HPDE6-E6E7 (cell line): ENCODE measurements at regions not wholly inside any gene's neighbourhood (a gene's known extent, or its start where the extent isn't known, plus 50 kb on each side); places are given as distances from the start of the nearest gene placed in this dataset.
"Not testable (repeated sequence)": the region's sequence is repeated elsewhere in the genome, so short reads cannot be mapped to it uniquely, and the experiment has no call there.

Experiments used
- DNase-seq: peaks from one replicate; pipeline ENCODE4 v3.0.0; 2011; ENCODE audit warnings: missing footprints; ENCODE audit errors: extremely low spot score

DNA sequence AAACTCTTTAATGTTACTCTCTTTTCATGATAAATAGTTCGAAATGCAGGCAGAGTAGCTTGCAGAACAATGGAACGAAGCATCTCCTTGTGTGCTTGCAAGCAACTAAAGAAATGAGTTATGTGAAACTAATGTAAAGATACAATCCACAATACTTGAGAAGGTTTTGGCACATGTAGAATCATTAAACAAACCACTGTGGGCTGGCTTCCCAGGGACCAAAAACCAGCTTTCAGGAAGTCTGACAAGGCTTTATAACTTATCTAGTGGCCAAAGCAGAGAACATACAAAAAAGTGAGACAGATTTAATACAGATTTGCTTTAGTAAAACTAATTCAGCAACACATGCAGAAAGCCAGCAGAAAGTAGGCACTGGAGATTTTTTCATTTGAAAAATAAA lies 1673.8 kb upstream of the AGA start:
- DNase-seq: no peak

DNA sequence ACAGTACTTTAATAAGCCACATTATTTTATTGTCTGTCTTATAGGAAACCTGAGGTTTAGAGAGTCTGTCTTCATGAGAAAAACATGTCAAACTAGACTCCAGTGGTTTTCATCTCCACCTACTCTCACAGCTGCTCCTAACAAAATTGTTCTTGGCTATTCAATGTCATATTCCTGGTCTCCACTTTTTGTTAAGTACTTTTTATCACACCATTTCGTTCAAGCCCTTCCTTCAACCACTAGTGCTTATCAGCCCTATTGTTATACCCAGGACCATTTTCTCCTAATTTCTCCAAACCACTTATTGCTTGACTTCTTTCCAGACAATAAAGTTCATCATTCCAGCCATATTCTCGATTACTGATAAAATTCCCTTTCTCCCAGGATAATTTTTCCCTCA lies 1674.3 kb upstream of the AGA start:
- DNase-seq: no peak

DNA sequence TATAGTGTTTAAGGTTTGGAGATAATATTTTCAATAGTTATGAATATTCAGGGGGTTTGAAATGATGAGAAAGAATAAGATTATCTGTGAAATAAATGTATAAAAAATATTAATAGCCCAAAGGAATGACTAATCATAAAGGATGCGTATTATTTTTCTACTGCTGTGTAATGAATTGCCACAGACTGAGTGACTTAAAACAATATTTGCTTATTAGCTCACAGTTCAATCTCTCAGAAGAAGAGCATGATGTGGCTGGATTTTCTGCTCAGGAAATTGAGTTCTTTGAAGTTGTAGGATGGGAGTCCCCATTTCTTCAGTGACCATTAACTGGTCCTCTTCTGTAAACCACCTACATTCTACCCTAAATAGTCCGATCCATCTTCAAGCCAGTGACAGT lies 1680.8 kb upstream of the AGA start:
- no peak for DNase-seq

DNA sequence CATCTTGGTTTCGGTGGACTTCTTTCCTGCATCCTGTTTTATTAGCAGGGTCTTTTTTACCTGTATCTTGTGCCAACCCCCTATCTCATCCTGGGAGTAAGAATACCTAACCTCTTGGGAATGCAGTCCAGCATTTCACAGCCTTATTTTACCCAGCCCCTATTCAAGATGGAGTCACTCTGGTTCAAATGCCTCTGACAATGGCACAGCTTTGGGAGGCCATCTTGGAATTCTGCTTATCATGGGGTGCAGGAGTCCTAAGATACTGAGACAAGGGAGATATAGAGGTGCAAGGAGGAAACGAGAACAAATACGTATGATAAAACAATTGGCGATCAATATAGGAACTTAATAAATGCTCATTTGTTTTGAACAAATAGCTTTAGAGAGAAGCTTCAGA lies 1682.2 kb upstream of the AGA start:
- no peak for DNase-seq

DNA sequence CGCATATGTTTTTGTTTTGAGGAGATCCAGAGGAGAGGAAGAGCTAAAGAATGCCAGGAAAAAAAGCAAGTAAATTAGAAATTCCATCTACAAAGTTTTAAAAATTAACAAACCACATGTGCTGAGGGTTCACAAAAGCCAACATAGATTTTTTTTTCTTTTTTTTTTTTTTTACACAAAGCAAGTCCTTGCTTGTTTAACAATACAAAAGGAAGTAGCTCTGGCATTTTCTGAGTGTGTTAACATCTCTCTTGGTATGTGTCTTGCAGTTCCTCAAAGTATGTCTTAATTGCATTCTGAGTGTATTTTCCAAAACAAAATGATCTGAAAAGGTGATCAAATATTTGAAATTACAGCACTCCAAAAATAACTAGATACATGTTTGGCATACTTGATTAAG lies 1682.7 kb upstream of the AGA start:
- DNase-seq: peak; percentile 25

DNA sequence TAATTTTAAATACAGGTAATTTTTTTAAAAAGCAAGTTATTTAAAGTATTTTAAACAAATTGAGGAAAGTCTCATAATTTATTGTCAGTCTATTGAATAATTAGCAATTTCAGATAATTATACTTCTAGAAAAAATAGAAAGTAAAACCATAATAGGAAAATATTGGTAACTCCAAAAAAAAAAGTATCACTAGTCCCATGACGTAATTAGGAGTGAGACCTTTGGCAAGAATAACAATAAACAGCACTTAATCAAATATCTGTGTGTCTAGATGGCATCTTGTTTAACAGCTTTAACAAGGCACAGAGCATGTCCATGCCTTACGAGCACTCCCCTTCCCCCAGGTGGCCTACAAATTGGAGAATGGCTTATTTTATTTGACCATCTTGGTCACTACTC lies 1683.6 kb upstream of the AGA start:
- DNase-seq: no peak

DNA sequence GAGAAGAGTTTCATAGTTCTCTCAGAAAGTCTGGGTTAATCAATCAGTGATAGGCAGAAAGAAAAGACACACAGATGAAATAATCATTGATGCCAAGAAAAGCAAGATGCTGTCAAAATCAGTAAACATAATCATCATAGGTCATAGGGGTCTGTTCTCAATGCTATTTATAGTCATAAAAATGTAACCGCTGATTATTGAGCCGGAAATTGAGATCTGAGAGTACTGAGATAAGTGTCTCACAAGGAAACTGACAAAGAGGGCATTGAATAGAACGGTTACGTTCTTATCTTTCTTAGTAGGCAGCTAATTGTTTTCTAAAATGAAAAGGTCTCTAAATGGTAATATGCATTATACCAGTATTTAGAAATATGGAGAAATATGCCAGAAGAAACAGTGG lies 1686.1 kb upstream of the AGA start:
- DNase-seq: no peak

DNA sequence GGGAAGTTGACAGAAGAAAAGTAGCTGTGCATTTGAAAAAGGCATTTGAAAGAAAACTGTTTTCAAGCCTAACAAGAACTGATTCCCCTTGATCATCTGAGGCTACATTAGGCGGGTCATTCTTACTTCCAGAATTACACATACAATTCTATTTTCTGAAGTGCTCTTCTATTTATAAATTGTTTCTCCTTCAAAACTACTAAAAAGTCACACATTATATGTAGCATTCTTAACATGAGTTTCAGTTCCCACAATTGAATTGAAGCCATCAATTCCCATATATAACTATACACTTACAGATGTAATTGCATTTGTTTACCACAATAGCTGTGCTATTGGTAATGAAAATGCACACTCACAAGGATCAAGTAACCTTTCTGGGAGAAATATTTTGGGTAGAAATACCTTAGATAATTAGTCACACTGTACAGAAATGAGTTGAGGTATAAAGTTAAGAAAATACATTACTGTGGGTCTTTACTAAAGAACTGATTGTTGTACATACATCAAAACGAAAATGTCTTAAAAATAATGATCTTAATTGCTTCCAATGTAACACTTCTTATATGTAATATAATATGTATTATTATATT lies 1688.0 kb upstream of the AGA start:
- DNase-seq: no peak

DNA sequence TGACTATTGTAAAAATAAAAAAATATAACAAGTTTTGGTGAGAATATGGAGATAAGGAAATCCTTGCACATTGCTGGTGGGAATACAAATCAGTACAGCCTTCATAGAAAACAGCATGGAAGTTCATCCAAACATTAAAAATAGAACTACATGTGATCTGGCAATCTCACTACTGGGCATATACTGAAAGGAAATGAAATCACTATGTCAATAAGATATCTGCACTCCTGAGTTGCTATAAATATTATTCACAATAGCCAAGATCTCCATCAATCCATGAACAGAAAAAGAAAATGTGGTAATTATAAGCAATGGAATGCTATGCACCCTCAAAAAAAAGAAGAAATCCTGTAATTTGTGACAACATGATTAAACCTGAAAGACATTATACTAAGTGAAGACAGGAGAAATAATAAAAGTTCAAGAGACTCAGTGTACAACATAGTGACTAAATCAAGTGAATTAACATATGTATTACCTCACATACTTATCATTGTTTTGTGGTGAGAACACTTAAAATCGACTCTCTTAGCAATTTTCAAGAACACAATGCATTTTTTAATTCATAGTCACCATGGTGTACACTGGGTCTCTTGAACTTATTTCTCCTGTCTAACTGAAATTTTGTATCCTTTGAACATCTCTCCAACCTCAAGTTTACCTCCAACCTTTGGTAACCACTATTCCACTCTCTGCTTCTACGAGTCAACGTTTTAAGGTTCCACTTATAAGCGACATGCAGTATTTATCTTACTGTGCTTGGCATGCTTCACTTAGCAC lies 1703.7 kb upstream of the AGA start:
- no peak for DNase-seq

DNA sequence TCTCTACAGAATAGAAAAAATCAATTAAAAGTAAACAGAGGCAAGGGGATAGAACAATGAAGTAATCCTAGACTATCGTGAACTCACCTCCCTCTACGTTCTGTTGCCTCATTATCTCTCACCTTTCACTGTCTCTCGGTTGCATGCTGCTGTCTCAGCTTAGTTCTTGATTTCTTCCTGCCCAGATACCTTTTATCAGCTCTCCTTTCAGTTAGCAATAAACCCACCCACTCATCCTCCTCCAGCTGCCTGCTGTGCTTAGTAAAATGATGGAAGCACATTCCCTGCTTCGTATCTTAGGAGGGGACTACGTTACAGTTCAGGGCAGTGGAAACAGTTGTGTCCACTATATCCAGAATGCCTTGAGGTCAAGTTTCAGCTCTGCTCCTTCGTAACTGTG lies 1709.5 kb upstream of the AGA start:
- DNase-seq: no peak

DNA sequence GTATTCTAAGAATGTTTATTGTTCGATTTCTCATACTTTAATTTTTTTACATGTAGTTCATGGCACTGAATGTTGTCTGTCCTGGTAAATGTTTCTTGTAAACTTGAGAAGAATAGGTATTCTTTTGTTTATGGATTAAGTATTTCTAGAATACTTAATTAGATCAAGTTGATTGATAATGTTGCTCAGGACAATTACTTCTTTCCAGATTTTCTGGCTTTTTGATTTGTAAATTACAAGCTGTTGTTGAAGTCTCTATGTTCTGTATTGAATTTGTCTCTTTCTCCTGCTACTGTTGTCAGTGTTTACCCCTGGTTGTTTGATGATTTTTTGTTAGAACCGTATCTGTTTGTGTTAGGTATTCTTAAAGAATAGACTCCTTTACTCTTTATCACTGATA lies 1720.9 kb upstream of the AGA start:
- no peak for DNase-seq

DNA sequence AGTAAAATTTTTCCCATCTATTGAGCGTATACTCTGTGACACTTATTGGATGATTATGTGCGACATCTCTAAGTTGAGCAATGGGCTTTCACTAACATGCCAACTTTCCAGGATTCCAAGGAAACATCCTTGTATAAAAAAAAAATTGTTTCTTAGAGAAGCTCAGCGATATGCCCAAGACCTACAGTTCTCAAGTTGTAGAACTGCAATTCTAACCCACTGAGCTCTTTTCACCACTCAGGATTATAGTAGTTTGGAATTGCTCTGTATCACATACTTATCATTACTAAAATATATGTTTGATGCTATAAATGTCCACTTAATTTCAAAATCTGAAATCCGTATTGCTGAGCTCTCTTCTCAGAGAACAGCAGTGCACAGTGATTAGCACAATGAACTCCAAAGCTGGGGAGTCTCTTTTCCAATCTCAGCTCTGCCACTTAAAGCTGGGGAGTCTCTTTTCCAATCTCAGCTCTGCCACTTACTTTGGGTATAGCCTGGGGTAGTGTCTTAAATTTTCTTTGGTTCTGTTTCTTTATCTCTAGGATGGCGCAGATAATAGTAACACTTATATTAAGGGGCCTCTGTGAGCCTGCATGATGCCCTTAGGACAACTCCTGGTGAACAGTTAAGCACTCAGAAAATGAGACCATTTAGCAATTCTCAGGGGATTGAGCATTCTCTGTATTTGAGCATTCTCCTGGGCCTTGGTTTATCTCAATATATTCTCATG lies 1722.2 kb upstream of the AGA start:
- no peak for DNase-seq

DNA sequence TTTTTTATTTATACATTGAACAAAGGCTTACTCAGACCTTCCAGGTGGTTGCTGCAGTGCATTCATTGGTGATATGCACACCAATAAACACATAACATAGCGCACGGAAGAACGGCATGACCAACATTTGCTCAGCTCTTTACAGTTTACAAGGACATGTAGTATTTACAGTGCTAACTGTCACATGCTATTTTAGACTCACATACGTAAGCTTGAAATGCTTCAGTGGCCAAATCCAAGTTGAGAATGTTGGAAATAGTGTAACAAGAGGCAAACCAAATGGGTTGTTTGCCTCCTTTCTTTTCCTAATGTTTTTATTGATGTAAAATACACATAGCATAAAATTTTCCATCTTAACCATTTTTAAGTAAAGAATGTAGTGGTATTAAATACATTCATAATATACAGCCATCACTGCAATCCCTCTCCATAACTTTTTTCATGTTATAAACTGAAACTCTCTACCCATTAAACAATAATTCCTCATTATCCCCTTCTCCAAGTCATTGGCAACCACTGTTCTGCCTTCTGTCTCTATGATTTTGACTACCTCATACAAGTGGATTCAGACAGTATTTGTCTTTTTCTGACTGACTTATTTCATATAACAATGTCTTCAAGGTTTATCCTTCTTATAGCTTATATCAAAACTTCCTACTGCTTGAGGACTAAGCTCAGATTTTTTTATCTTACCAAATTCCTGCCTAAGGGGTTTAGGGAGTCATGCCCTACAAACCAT lies 1722.9 kb upstream of the AGA start:
- DNase-seq: no peak

DNA sequence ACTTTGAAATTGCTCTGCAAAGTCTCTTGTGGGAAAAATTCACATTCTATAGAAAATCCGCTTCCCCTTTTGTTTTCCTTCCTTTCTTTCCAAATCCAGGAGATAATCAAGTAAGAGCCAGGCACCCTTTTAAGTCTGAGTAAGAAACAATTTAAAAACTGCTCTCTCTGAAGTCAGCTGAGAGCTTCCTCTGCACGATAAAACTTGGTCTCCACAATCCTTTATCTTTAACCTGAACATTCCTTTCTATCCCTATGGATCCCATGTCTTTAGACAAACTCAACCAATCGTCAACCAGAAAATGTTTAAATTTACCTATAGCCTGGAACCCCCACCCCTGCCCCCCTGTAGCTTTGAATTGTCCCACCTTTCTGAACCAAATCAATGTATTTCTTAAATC lies 1723.6 kb upstream of the AGA start:
- no peak for DNase-seq

DNA sequence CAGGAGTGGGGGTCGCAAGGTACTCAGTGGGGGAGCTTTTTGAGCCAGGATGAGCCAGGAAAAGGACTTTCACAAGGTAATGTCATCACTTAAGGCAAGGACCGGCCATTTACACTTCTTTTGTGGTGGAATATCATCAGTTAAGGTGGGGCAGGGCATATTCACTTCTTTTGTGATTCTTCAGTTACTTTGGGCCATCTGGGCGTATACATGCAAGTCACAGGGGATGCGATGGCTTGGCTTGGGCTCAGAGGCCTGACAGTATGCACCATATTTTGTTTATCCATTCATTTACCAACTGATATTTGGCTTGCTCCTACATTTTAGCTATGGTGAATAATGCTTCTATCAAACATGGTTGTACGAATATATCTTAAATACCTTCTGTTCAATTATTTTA lies 1728.1 kb upstream of the AGA start:
- DNase-seq: not testable (repeated sequence)

DNA sequence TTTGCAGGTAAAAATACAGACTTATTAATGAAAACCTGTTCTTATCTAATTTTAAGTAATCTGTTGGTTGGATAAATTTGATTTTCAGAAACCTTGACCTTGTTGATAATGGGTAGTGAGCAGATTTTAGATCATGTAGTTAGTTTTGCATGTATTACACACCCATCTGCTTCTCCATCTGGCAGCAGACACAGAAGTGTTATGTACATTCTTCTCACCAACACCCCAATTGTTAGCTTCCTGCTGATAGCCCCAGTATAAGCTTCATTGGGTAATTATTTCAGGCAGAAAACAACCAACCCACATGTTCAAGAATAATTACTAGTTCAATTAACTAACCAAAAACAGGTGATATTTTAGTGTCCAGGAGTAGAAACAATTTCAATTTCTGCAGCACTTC lies 1740.5 kb upstream of the AGA start:
- no peak for DNase-seq

DNA sequence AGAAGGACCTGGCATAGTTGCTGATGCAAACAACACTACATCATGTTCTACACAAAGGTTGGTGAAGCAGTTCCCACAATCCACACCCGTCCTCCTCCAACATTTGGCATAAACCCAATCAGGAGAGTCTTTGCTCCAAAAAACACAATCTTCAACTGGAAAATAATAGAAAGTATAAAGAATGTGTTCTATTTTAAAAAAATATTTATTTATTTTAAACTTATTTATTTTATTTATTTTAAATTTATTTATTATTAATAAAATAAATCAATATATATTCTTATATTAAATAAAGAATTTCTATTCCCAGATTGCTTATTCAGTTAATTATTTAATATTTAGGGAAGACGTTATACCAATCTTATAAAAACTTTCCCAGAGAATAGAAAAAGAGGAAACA lies 1753.7 kb upstream of the AGA start:
- DNase-seq: no peak

DNA sequence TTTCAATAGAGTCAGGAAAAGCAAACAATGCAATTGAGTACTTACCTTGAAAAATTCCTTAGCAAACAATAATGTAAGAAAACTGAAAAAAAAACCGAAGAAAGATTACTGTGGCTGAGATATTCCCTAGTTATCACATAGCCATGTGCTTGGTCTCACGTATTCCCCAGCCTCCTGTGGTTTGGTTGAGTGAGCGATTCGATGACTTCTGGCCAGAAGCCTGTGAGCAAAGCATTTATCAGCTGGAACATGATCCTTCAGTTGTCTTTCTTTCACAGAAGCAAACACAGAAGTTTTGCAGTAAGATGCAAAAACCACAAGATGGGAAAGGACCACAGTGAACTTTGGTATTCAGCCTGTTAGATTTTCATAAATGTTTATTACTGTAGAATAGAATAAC lies 1754.3 kb upstream of the AGA start:
- no peak for DNase-seq

DNA sequence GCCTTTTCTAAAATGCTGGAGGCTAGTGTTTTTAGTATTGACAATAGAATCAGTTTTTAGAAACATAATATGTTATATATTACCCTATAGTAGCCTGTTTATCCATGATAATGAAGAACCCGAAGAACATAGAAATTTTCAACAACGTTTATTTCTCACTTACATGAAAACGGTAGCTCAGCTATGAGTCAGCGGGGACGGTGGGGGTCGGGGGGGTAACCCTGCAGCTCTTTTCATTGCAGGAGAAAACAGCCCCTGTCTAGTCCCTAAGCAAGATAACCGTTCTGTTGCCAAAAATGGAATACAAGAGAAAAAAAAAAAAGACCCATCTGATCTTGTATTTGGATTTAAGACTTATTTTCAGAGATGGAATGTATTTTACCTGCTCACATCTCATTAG lies 1758.4 kb upstream of the AGA start:
- DNase-seq: no peak

DNA sequence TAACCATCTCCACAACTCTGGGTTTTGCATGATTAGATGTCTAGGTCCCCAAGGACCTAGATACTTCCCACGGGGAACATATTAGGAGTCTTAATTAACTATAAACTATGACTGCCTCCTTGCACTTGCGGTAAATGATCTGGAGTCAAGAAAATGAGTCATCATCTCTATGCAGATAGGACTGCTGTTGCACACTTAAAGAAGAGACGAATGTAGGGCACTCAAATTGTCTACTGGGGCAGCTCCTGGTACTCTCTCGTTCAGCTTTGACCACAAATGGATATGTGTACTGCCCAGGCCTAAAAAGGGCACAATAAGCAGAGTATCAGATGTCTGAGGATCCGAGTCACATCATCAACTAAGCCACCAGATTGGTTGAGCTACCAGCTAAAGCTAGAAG lies 1783.4 kb upstream of the AGA start:
- DNase-seq: peak; percentile 2

DNA sequence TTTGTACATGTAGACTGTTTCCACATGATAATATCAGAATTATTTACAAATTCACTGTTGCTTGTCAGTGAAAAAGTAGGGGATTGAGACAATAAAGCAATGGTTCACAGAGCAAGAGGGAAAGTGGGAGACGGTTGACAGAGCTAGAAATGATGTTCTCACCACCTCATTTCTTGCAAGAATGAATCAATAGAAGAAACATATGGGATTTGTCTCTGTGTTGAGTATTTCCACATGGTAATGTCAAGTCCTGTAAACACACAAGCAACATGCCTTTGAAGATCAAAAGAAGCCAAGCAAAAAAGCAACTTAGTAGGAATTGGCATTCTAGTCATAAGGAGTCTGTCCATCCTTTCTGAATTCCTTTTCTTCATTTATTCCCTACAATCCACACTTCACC lies 1806.6 kb upstream of the AGA start:
- DNase-seq: no peak

DNA sequence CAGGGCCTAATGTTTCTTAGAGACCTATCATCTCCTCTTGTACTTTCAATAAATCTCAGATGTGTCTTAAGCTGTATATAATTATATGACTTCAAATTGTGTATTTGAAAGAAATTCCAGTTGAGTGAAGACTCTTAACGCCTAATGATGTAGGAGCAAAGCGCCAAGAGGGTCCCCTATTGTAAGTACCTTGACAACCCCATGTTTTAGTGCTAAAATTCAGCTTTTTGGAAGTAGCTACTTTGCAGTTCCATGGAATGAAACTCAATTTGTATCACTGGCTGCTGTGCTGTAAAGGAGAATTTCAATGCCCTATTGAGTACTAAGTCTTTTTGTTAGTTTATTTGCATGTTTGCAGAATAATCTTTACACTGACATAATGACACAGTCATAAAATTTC lies 1826.6 kb upstream of the AGA start:
- no peak for DNase-seq

DNA sequence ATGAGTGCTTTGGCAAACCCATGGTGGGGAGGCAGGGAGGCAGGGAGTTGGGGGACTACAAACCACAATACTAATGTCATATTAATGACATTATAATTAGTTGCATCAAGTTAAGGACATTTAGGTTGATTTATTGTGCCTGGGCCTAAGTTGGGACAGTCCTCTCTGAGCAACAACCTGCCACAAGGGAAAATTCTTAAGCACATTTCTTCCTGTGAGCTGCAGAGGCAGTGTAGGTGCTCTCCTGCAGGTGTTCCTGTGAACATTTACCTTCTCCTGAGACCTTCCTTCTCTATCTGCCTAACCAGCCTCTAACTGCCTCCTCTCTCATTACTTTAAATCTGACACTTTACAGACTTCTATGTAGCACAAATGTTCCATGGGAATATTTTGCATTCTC lies 1830.0 kb upstream of the AGA start:
- no peak for DNase-seq
